ENCODE measurements at regions not wholly inside any gene's neighbourhood (a gene's known extent, or its start where the extent isn't known, plus 50 kb on each side); places are given as distances from the start of the nearest gene placed in this dataset.

DNA sequence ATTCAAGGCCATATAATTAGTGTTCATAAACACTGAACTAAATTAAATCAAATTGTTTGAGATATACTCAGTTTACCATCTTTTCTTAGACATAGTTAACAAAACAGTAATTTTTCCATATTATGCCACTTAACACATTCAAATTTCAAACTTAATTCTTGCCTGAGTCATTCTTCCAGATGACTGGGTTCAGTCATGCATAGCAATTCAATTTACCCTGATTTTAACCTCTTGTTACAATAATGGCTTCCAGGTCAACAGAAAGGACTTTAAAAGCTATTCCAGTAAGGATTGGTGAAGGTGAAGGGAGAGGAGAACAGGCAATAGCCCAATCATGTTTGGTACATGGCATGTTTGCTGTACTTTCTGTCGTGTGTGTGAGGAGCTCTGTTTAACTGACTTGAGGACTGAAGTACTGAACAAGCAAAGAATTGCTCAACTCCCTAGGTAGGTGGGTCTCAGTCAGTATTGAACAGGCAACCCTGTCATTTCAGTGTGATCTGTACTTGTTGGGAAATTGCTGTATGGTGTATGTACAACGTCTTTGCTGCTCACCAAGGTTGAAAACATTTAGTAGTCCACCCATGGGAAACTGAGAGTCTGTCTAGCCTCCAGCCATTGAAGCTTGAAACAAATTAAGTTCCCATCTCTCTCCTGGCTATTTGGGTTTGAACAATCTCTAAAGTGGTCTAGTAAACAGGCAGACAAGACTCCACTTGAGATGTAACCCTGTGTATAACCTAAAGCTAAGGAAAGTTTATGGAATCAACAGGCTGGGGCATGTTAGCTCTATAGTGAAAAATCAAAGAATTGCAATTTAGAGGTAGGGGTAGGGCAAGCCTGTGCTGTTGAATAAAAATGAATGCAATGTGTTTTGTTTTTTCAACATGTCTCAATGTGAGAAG, 327.2 kb downstream of the BTG1 start:
- H3K4me1 ChIP-seq (ENCODE audit: insufficient read depth), result no peaks in the 10 kb centered on the region
- H3K27ac ChIP-seq (ENCODE audit: low read depth), result peak overlapping the region; percentile 56
- peak; percentile 46 for DNase-seq (ENCODE audit: extremely low spot score)
- no peak overlapping the region for H3K4me3 ChIP-seq (ENCODE audit: low read depth, low read length)
- H3K36me3 ChIP-seq (ENCODE audit: insufficient read depth), result no peaks in the 10 kb centered on the region
- 85% methylated on average over 2 of the region's 2 CpGs for WGBS

DNA sequence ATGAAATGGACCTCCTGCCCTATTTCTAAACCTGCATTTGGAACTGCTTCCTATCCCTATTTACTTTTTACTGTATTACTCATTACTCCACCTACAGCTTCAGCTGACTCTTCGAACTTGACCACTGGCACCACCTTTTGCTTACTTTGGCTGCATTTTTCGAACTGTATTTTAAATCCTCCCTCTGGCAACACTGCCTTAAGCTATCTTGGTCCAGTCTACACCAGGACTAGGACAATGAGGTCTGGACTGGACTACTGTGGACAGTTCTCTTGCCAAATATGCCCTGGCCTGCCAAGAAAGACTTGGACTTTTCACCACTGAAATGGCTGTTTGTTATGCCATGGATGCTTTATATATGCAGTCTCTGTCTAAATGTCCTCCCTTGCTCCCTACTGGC, 328.1 kb downstream of the BTG1 start:
- WGBS, result 30% methylated on average over 2 of the region's 2 CpGs
- no peak for DNase-seq (ENCODE audit: extremely low spot score)
- H3K27ac ChIP-seq (ENCODE audit: low read depth), result no peak overlapping the region

DNA sequence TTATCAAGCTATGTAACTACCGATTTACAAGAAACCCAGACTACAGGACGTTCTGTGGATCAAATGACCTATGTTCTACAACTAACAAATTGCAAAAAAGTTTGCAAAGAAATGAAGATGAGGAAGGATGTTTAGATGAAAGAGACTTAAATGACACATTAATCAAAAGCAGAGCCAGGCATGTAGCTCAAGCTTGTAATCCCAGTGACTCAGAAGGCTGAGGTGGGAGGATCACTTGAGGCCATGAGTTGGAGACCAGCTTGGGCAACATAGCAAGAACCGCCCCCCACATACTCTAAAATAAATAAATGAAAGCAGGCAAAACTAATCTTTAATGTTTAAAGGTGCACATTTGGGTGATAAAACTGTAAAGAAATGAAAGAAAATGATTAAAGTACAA, 331.9 kb downstream of the BTG1 start:
- Histone ChIP-seq H3K27ac (ENCODE audit: low read depth) (no peak overlapping the region), H3K36me3 (ENCODE audit: insufficient read depth) (no peaks in the 10 kb centered on the region), H3K4me3 (ENCODE audit: low read depth, low read length) (no peak overlapping the region), H3K4me1 (ENCODE audit: insufficient read depth) (no peaks in the 10 kb centered on the region)
- DNase-seq (ENCODE audit: extremely low spot score), result no peak
- 93% methylated on average over 3 of the region's 3 CpGs for WGBS

More for the DNA sequence above, 328.1 kb downstream of the BTG1 start:
- no peak overlapping the region for H3K4me3 ChIP-seq (ENCODE audit: low read depth, low read length)
- H3K36me3 ChIP-seq (ENCODE audit: insufficient read depth), result no peaks in the 10 kb centered on the region
- no peaks in the 10 kb centered on the region for H3K4me1 ChIP-seq (ENCODE audit: insufficient read depth)

DNA sequence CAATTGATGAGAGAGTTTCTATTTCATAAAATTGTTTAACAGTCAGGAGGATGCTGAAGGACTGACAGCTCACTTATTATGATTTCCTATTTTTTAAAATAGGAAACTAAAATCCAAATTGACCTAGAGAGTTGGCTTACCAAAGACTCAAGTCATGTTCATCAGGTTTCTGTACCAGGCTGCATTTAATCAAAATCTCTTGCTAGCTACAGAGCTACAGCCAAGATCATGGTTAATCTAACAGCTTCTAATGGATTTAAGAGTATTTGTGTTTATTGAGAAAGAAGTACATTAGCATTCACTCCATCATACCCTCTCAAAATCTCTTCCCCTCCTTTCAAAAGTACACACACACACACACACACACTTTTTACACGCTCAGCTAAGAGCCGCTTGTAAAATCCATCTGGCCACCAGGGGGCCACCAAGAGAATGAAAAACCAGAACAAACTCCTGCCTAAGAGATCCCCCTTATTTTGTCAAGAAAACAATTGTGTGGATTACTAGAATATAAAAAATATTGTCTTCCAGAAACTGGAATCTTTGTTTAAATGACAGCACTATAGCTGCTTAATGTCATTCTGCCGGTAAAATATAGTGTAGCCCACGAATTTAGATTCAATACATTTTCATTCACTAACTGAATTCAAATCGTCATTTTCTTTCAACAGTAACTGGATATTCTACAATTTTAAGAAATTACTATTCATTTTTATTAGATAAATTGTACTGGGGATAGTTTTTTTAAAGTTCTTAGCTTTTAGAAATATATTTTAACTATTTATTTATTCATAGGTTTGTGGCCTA, 334.0 kb downstream of the BTG1 start:
- Histone ChIP-seq H3K36me3 (ENCODE audit: insufficient read depth) (no peaks in the 10 kb centered on the region), H3K27ac (ENCODE audit: low read depth) (no peak overlapping the region), H3K4me1 (ENCODE audit: insufficient read depth) (no peaks in the 10 kb centered on the region), H3K4me3 (ENCODE audit: low read depth, low read length) (no peak overlapping the region)
- 47% methylated on average over 5 of the region's 5 CpGs for WGBS
- peak; percentile 15 for DNase-seq (ENCODE audit: extremely low spot score)

DNA sequence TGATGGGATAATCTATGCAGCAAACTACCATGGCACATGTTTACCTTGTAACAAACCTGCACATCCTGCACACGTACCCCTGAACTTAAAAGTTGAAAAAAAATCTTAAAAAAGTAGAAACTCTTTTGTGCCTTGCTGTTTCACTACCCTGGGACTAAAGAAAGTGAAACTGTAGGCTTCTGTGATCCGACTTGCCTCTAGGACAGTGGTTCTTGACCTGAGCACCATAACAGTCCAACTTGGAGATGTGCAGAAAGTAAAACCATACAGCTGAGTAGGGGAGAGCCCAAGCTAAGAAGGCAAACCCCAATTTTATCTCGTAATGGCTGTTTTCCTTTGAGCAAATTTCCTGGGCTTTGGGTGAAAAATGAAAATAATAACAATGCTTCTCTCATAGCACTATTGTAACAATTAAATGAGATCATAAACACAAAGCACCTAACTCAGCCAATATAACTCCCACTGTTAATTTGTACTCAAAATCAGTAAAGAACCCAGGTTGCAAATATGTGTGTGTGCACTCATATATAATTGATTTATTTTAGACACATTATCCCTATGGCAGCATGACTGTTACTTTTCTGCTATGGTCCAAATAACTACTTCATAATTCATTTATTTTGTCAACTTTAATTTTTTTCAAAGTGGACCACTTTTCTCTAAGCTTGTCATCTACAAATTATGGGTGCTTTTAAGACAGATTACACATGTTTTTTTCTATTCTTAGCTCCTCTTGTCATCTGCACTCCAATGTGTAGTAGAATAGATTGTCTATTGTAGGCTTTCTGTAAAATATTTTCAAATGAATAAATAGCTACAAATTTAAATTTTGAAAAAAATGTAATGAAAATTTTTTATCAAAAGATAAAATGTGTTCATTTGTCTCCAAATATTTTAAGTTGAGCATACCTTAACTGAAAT, 334.9 kb downstream of the BTG1 start:
- H3K27ac ChIP-seq (ENCODE audit: low read depth), result no peak overlapping the region
- no peak for DNase-seq (ENCODE audit: extremely low spot score)
- 94% methylated on average over 3 of the region's 3 CpGs for WGBS
- H3K4me1 ChIP-seq (ENCODE audit: insufficient read depth), result no peaks in the 10 kb centered on the region
- H3K36me3 ChIP-seq (ENCODE audit: insufficient read depth), result no peaks in the 10 kb centered on the region
- H3K4me3 ChIP-seq (ENCODE audit: low read depth, low read length), result no peak overlapping the region

DNA sequence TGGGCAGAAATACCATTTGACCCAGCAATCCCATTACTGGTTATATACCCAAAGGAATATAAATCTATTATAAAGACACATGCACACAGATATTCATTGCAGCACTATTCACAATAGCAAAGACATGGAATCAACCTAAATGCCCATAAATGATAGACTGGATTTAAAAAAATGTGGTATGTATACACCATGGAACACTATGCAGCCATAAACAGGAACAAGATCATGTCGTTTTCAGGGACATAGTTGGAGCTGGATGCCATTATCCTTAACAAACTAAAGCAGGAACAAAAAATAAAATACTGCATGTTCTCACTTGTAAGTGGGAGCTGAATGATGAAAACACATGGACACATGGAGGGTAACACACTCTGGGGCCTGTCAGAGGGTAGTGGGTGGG, 335.6 kb downstream of the BTG1 start:
- Histone ChIP-seq H3K4me1 (ENCODE audit: insufficient read depth) (no peaks in the 10 kb centered on the region), H3K27ac (ENCODE audit: low read depth) (no peak overlapping the region), H3K36me3 (ENCODE audit: insufficient read depth) (no peaks in the 10 kb centered on the region), H3K4me3 (ENCODE audit: low read depth, low read length) (no peak overlapping the region)
- 93% methylated on average over 1 of the region's 1 CpG for WGBS
- DNase-seq (ENCODE audit: extremely low spot score), result no peak

DNA sequence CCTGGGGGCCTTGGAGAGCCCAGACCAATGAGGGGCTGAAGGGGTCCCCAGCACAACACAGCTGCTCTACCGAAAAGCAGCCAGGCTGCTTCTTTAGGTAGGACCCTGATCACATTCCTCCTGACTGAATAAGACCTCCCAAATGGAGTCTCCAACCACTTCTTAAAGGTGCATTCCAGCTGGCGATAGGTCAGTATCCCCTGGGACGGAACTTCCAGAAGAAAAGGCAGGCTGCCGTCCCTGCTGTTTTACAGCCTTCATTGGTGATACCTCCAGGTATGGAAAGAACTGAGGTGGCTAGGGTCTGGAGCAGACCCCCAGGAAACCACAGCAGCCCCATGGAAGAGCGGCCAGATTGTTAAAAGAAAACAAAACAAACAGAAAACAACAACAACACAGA, 340.6 kb downstream of the BTG1 start:
- Histone ChIP-seq H3K4me1 (ENCODE audit: insufficient read depth) (no peaks in the 10 kb centered on the region), H3K36me3 (ENCODE audit: insufficient read depth) (no peaks in the 10 kb centered on the region), H3K27ac (ENCODE audit: low read depth) (no peak overlapping the region), H3K4me3 (ENCODE audit: low read depth, low read length) (no peak overlapping the region)
- 95% methylated on average over 5 of the region's 5 CpGs for WGBS
- no peak for DNase-seq (ENCODE audit: extremely low spot score)

DNA sequence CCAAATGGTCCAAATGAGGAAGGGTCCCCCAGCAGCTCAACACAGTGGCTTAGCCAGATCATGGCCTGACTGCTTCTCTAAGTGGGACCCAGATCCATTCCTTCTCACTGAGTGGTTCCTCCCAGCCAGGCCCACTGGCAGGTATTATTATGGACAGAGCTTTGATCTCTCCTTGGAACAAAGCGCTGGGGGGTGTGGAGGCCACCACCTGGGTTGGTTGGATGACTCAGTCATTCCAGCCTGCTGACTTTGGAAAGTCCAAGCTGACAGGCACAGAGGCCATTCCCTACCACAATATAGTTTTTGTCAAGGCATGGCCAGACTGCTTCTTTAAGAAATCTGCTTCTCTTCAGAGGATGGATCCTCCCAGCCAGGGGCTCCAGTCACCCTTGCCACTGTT, 341.1 kb downstream of the BTG1 start:
- no peak for DNase-seq (ENCODE audit: extremely low spot score)
- Histone ChIP-seq H3K27ac (ENCODE audit: low read depth) (no peak overlapping the region), H3K36me3 (ENCODE audit: insufficient read depth) (no peaks in the 10 kb centered on the region), H3K4me3 (ENCODE audit: low read depth, low read length) (no peak overlapping the region), H3K4me1 (ENCODE audit: insufficient read depth) (no peaks in the 10 kb centered on the region)
- 95% methylated on average over 1 of the region's 1 CpG for WGBS

DNA sequence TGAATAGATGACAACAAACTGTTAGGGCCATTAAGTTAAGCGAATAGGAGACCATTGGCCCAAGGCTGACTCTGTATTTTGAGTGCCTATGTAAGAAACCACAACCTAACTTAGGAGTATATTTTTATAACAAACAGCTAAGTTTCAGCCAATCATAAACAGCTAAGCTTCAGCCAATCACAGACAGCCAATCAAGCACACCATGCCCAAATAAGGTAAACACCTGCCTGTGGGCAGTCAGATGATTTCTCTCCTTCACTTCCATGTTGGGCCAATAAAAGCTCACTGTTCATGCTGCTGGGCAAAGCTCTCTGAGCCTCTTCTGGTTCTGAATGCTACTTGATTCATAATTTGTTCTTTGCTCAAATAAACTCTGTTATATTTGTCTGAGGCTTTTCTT, 344.6 kb downstream of the BTG1 start:
- no peaks in the 10 kb centered on the region for H3K36me3 ChIP-seq (ENCODE audit: insufficient read depth)
- no peak overlapping the region for H3K27ac ChIP-seq (ENCODE audit: low read depth)
- H3K4me3 ChIP-seq (ENCODE audit: low read depth, low read length), result no peak overlapping the region
- WGBS, result 97% methylated on average over 1 of the region's 1 CpG
- DNase-seq (ENCODE audit: extremely low spot score), result no peak
- no peaks in the 10 kb centered on the region for H3K4me1 ChIP-seq (ENCODE audit: insufficient read depth)

DNA sequence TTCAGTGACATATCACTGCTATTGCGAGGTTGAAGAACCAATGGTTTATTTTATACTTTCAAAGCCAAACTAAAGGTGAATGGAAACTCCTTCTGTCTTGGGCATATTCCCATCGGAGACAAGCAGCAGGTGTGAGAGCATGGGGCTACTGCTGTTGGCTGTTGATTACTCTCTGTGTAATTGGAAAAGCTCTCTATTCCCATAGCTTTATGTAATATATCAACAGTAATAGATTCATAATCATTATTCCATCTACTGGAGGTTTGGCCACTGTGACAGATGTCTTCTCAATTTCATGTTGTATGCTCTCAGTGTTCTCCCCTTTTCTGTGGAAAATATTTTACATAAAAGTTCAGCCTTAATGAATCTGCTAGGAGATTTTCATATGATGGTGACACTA, 352.0 kb downstream of the BTG1 start:
- Histone ChIP-seq H3K27ac (ENCODE audit: low read depth) (no peak overlapping the region), H3K4me3 (ENCODE audit: low read depth, low read length) (no peak overlapping the region), H3K36me3 (ENCODE audit: insufficient read depth) (no peaks in the 10 kb centered on the region), H3K4me1 (ENCODE audit: insufficient read depth) (no peaks in the 10 kb centered on the region)
- DNase-seq (ENCODE audit: extremely low spot score), result no peak
- WGBS, result 96% methylated on average over 2 of the region's 2 CpGs

DNA sequence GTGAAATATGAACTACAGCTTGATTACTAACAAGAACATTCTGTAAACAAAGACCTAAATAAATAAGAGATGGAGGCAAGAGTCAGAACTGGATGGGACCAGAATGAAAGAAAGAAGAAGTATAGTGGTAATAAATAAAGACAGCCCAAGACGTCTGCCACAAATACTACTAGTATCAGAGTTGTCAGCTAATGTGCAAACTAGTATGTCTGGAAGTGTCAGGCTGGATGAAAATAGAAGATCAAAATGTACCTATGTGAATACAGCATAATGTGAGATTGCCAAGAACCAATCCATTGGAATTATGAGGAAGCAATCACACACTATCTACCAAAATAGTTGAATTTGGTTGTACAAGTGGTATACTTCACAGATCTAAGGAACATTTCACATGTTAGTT, 353.0 kb downstream of the BTG1 start:
- H3K4me1 ChIP-seq (ENCODE audit: insufficient read depth), result no peaks in the 10 kb centered on the region
- WGBS, result 84% methylated on average over 1 of the region's 1 CpG
- DNase-seq (ENCODE audit: extremely low spot score), result no peak
- H3K36me3 ChIP-seq (ENCODE audit: insufficient read depth), result no peaks in the 10 kb centered on the region
- no peak overlapping the region for H3K27ac ChIP-seq (ENCODE audit: low read depth)
- no peak overlapping the region for H3K4me3 ChIP-seq (ENCODE audit: low read depth, low read length)

DNA sequence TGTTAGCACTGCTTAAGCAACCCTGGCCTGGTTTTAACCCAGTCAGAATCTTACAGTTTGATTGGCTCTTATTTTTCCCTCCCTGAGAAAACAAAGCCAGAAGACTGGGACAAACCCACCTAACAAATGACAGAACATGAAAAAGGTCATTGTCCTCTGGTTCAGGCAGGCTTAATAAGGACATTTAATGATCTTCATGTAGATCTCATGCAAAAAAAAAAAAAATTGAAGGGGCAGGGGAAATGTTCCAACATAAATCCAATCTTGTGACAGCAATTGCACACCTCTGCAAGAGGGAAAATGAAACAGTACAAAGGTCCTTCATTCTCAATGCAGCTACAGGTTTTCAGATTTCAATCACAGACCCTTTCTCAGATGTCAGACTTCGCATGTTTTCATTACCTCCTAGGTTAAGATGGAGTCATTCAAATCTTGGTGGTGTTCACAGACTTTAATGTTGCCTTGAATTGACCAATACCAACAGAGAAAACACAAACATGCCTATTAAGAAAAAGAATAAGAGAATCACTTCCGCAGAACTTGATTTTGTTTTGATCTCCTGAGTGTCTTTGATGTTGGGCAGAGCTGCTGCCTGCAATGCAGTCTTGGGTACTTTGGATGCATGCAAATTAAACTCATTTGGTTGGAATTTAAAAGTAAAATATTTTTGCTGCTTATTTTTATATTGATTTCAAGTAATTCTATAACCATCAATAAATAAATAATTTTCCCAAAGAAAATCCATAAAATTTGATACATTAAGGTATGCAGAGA, 359.0 kb downstream of the BTG1 start:
- 99% methylated on average over 2 of the region's 2 CpGs for WGBS

More for the DNA sequence above, 359.0 kb downstream of the BTG1 start:
- H3K36me3 ChIP-seq (ENCODE audit: insufficient read depth), result no peaks in the 10 kb centered on the region
- no peak overlapping the region for H3K27ac ChIP-seq (ENCODE audit: low read depth)
- DNase-seq (ENCODE audit: extremely low spot score), result no peak
- H3K4me3 ChIP-seq (ENCODE audit: low read depth, low read length), result no peak overlapping the region
- H3K4me1 ChIP-seq (ENCODE audit: insufficient read depth), result no peaks in the 10 kb centered on the region
